GM19397 (cell line): ENCODE measurements at regions not wholly inside any gene's neighbourhood (a gene's known extent, or its start where the extent isn't known, plus 50 kb on each side); places are given as distances from the start of the nearest gene placed in this dataset.
"Not testable (repeated sequence)": the region's sequence is repeated elsewhere in the genome, so short reads cannot be mapped to it uniquely, and the experiment has no call there.

Experiments
- ATAC-seq: cut with Tn5 transposase; IDR thresholded peaks from one replicate; pipeline ENCODE4 v1.9.1; 2021; ENCODE audit warnings: mild to moderate bottlenecking, moderate library complexity; ENCODE audit not compliant: unreplicated experiment

- no peak for ATAC-seq
Observed at GRCh38 chr5:105903069-105903468, 1767.7 kb downstream of the EFNA5 start.

DNA sequence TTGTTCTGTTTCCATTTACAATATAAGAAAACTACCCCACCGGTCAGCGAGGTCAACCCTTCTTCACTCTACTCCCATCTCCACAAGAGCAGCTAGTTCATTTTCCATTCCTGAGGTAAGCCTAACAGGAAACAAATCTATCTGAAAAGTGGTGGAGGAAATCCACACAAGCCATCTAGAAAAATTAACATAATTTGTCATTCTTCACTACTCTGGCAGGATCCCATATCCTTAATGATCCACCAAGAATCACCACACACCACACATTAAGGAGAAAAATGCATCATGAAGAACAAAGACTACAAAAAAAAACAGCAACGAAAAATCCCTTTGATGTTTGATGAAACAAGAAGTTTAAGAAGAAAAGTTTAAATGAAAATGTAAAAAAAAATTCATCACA lies 1771.0 kb downstream of the EFNA5 start:
- ATAC-seq, result no peak

- no peak for ATAC-seq
Observed at GRCh38 chr5:105898183-105898582, 1772.6 kb downstream of the EFNA5 start.

GRCh38 chr5:105885266-105885665 lies 1785.5 kb downstream of the EFNA5 start:
- no peak for ATAC-seq

DNA sequence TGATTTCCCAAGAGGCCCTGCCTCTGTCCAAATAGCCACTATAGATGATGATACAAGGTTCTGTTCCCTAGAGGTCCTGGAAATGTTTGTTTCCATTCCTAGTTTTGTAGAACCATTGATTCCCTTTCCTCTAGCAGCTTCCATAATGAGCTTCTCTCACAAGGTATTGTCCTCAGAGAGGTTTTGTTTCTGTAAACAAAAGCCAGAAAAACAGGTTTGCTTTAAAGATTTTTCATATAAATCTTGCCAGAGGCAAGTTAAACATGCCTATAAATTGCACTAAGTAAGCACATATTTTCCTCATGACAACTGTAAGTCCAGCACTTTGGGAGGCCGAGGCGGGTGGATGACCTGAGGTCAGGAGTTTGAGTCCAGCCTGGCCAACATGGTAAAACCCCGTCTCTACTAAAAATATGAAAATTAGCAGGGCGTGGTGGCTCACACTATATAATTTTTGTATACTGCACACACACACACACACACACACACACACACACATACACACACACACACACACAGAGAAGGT lies 1787.7 kb downstream of the EFNA5 start:
- ATAC-seq, result no peak

- no peak for ATAC-seq
Observed at GRCh38 chr5:105878402-105878801, 1792.3 kb downstream of the EFNA5 start.

DNA sequence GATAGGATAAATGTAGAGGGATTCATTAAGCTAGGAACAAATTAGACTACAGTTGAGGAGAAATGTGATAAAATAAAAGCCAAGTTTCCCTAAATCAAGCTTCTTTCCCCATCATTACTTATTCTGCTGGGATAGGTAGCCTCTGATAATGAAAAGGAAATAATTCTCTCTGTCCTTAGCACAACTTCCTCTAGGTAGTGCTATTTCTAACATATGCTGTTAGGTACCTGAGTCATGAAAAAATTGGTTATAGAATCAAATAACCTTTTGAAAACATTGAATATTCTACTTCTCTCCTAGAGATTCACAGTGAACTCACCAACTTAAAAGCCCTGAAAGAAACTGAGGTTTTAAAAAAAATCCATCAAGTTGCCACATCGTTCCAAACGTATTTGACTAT lies 1793.1 kb downstream of the EFNA5 start:
- ATAC-seq, result no peak

DNA sequence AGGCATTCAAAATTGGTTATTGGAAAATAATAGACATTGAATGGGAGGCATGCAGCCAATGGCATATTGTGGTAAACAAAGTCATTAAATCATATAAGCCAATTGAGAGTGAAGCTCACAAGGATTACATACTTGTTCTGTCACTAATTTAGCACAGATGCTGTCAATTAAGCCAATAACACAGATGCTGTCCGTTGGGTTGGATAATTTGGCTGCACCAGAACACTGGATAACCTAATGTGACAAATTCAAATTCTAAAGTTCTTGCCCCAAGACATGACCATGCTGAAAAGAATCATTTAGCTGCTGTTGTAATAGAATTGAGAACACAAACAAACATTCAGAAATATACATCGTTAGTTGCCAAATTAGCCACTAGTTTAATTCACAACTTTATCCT lies 1796.4 kb downstream of the EFNA5 start:
- ATAC-seq, result no peak

DNA sequence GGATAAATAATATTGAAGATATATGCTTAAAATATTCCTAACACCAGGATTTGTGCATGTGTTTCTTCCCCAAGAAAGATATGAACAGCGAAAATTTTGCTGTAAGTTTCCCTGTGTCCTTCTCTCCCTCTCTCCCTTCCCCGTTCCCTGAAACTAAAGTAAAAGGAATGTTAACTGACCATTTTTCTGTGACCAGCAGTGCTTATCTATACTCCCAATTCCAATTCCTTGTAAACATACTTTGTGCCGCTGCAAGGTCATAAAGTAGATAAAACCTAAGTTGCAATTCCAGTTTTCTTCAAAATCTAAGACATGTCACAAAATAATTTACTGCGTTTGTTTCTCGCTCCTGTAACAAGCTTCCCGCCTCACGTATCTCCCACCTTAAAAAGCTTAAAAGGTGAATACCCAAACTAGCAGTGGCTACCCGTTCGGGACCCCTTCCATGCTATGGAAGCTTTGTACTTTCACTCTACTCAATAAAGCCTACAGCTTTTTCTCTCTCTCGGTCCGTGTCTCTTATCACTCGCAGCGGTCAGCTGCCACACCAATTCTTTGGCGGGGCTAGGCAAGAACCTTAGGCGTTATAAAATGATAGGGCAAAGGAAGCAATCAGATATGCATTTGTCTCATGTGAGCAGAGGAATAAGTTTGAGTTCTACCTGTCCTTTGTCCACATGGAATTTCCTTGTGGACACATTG lies 1798.0 kb downstream of the EFNA5 start:
- ATAC-seq, result no peak

- ATAC-seq, result no peak
Observed at GRCh38 chr5:105868038-105868780, 1802.5 kb downstream of the EFNA5 start.

GRCh38 chr5:105865834-105866233 lies 1804.9 kb downstream of the EFNA5 start:
- ATAC-seq, result no peak

- not testable (repeated sequence) for ATAC-seq
Observed at GRCh38 chr5:105859350-105859749, 1811.4 kb downstream of the EFNA5 start.

GRCh38 chr5:105849701-105850100 lies 1821.0 kb downstream of the EFNA5 start:
- ATAC-seq, result no peak

- ATAC-seq, result no peak
Observed at GRCh38 chr5:105840800-105841199, 1829.9 kb downstream of the EFNA5 start.

- no peak for ATAC-seq
Observed at GRCh38 chr5:105836887-105837286, 1833.8 kb downstream of the EFNA5 start.

DNA sequence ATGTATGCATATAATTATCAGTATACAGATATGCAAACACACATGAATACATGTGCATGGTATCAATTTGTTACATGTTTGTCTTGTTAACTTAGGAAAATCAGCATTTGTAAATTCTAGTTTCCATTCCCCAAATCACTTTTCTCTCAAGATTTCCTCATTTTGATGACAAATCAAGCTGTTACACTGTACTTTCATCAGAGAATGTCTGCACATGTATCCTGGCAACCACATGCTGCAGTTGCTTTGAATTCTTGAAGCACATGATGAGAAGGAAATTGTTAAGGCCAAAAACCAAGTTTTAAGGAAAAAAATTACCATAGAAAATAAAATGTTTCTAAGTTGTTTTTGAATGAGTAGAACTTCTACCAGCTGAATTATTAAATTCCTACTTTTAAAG lies 1834.5 kb downstream of the EFNA5 start:
- no peak for ATAC-seq

DNA sequence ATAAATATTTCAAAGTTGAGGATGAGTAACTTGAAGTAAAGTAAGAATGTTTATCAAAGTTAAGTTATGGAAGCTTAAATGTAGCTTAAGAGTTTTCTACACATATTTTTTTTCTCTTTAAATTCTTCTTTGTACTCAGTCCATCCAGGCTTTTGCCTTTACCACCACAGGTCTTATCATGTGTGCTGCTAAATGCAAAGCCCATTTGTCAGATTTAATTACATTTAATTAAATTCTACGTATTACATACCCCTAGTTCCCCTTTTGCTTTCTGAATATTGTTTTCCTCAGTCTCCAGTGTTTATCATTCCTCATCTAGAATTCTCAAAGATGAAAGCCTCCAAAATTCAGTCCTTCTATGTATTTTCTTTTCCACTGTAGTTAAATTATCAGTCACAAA lies 1841.9 kb downstream of the EFNA5 start:
- no peak for ATAC-seq

- ATAC-seq, result no peak
Observed at GRCh38 chr5:105821800-105822199, 1848.9 kb downstream of the EFNA5 start.

- ATAC-seq, result no peak
Observed at GRCh38 chr5:105817914-105818313, 1852.8 kb downstream of the EFNA5 start.

GRCh38 chr5:105817416-105817815 lies 1853.3 kb downstream of the EFNA5 start:
- ATAC-seq, result no peak

GRCh38 chr5:105816961-105817360 lies 1853.8 kb downstream of the EFNA5 start:
- no peak for ATAC-seq

- no peak for ATAC-seq
Observed at GRCh38 chr5:105812304-105812703, 1858.4 kb downstream of the EFNA5 start.
